ENCODE measurements at regions not wholly inside any gene's neighbourhood (a gene's known extent, or its start where the extent isn't known, plus 50 kb on each side); places are given as distances from the start of the nearest gene placed in this dataset.
A peak's percentile ranks its signal among the peaks of the same experiment; 100 is the strongest.

- H3F3A ChIP-seq (ENCODE audit: insufficient read depth, low read length) = no peaks in the 10 kb centered on the region
- peak overlapping the region; percentile 34; the same call in 1 of the 2 replicates for H3K4me2 ChIP-seq (ENCODE audit: low read depth, low read length)
- H3K9me2 ChIP-seq (replicated peaks; ENCODE audit: insufficient read depth, low read length) = no peaks in the 10 kb centered on the region
- TF ChIP-seq EZH2phosphoT487 (IDR thresholded peaks at IDR 0.05; ENCODE audit: low read length) (no peak), EZH2 (optimal IDR thresholded peaks at IDR 0.05; ENCODE audit: low read depth, low read length) (no peak), CTCF (IDR thresholded peaks at IDR 0.05; ENCODE audit: low read length) (no peak)
- H3K36me3 ChIP-seq (replicated peaks; ENCODE audit: insufficient read depth, low read length) = no peaks in the 10 kb centered on the region
- H3K9me3 ChIP-seq (replicated peaks; ENCODE audit: insufficient read depth, low read length) = no peaks in the 10 kb centered on the region
- H3K27me3 ChIP-seq (replicated peaks; ENCODE audit: insufficient read depth, low read length) = no peaks in the 10 kb centered on the region
- no peaks in the 10 kb centered on the region for H4K20me1 ChIP-seq (ENCODE audit: insufficient read depth, low read length)
- no peak for DNase-seq
- H3K79me2 ChIP-seq (ENCODE audit: low read length) = no peaks in the 10 kb centered on the region
- 0 out of 2 replicates have a peak overlapping the region, but pooled peaks have one; percentile 7 for H2AFZ ChIP-seq (ENCODE audit: low read length)
- H3K9ac ChIP-seq (ENCODE audit: low read length) = no peak overlapping the region
- no peak overlapping the region for H3K4me3 ChIP-seq (ENCODE audit: low read length)
- peaks cover 9% of the 10 kb centered on the region; the same call in 1 of the 2 replicates for H3K4me1 ChIP-seq (ENCODE audit: low read length)
- no peak overlapping the region for H3K27ac ChIP-seq (ENCODE audit: low read length)
Measured at GRCh38 chr17:31743797-31744196, 115.2 kb downstream of the COPRS start.

- no peak for DNase-seq
- H3K79me2 ChIP-seq (ENCODE audit: low read length) = no peaks in the 10 kb centered on the region
- H3K4me1 ChIP-seq (ENCODE audit: low read length) = peaks cover 9% of the 10 kb centered on the region; the same call in 1 of the 2 replicates
- no peaks in the 10 kb centered on the region for H3K27me3 ChIP-seq (replicated peaks; ENCODE audit: insufficient read depth, low read length)
- H3K9me2 ChIP-seq (replicated peaks; ENCODE audit: insufficient read depth, low read length) = no peaks in the 10 kb centered on the region
- no peak overlapping the region for H3K27ac ChIP-seq (ENCODE audit: low read length)
- H3K4me3 ChIP-seq (ENCODE audit: low read length) = no peak overlapping the region
- no peaks in the 10 kb centered on the region for H3K9me3 ChIP-seq (replicated peaks; ENCODE audit: insufficient read depth, low read length)
- no peak overlapping the region for H3K4me2 ChIP-seq (ENCODE audit: low read depth, low read length)
- no peak overlapping the region for H2AFZ ChIP-seq (ENCODE audit: low read length)
- H3K9ac ChIP-seq (ENCODE audit: low read length) = no peak overlapping the region
- H4K20me1 ChIP-seq (ENCODE audit: insufficient read depth, low read length) = no peaks in the 10 kb centered on the region
- no peaks in the 10 kb centered on the region for H3F3A ChIP-seq (ENCODE audit: insufficient read depth, low read length)
- TF ChIP-seq EZH2 (optimal IDR thresholded peaks at IDR 0.05; ENCODE audit: low read depth, low read length) (no peak), EZH2phosphoT487 (IDR thresholded peaks at IDR 0.05; ENCODE audit: low read length) (no peak), CTCF (IDR thresholded peaks at IDR 0.05; ENCODE audit: low read length) (no peak)
- H3K36me3 ChIP-seq (replicated peaks; ENCODE audit: insufficient read depth, low read length) = no peaks in the 10 kb centered on the region
Measured at GRCh38 chr17:31741371-31741770, 117.7 kb downstream of the COPRS start.

GRCh38 chr17:31740611-31741082, 118.4 kb downstream of the COPRS start:
- Histone ChIP-seq H3K9ac (ENCODE audit: low read length) (no peak overlapping the region), H3K27ac (ENCODE audit: low read length) (no peak overlapping the region)

More at GRCh38 chr17:31740611-31741082, 118.4 kb downstream of the COPRS start:
- no peaks in the 10 kb centered on the region for H3F3A ChIP-seq (ENCODE audit: insufficient read depth, low read length)
- no peaks in the 10 kb centered on the region for H3K36me3 ChIP-seq (replicated peaks; ENCODE audit: insufficient read depth, low read length)
- H3K9me3 ChIP-seq (replicated peaks; ENCODE audit: insufficient read depth, low read length) = no peaks in the 10 kb centered on the region
- no peaks in the 10 kb centered on the region for H3K79me2 ChIP-seq (ENCODE audit: low read length)
- TF ChIP-seq EZH2phosphoT487 (IDR thresholded peaks at IDR 0.05; ENCODE audit: low read length) = no peak
- TF ChIP-seq EZH2 (optimal IDR thresholded peaks at IDR 0.05; ENCODE audit: low read depth, low read length) = no peak
- no peak for TF ChIP-seq CTCF (IDR thresholded peaks at IDR 0.05; ENCODE audit: low read length)
- H2AFZ ChIP-seq (ENCODE audit: low read length) = no peak overlapping the region
- H3K4me2 ChIP-seq (ENCODE audit: low read depth, low read length) = no peak overlapping the region
- peaks cover 9% of the 10 kb centered on the region; the same call in 1 of the 2 replicates for H3K4me1 ChIP-seq (ENCODE audit: low read length)
- H4K20me1 ChIP-seq (ENCODE audit: insufficient read depth, low read length) = no peaks in the 10 kb centered on the region
- no peak overlapping the region for H3K4me3 ChIP-seq (ENCODE audit: low read length)
- H3K27me3 ChIP-seq (replicated peaks; ENCODE audit: insufficient read depth, low read length) = no peaks in the 10 kb centered on the region
- H3K9me2 ChIP-seq (replicated peaks; ENCODE audit: insufficient read depth, low read length) = no peaks in the 10 kb centered on the region
- no peak for DNase-seq
